Colonic mucosa (tissue), 4 donors: ENCODE measurements at regions not wholly inside any gene's neighbourhood (a gene's known extent, or its start where the extent isn't known, plus 50 kb on each side); places are given as distances from the start of the nearest gene placed in this dataset.

Source experiments
- DNase-seq: peaks from one replicate; pipeline ENCODE4 v3.0.0-alpha.2; 2020
- H3K27ac ChIP-seq: fragments of 200-600 bp; one replicate; pipeline ENCODE4 v1.8.0; 2021
- H3K27me3 ChIP-seq: fragments of 200-600 bp; one replicate; pipeline ENCODE4 v1.8.0; 2021
- H3K36me3 ChIP-seq: fragments of 200-600 bp; one replicate; pipeline ENCODE4 v1.8.0; 2021
- H3K4me1 ChIP-seq: fragments of 200-600 bp; one replicate; pipeline ENCODE4 v1.8.0; 2021; ENCODE audit warnings: mild to moderate bottlenecking
- H3K4me3 ChIP-seq: fragments of 200-600 bp; one replicate; pipeline ENCODE4 v1.8.0; 2021
- H3K9ac ChIP-seq, 2 donors: one replicate each; pipeline ENCODE4 v1.7.0; 2013; ENCODE audit warnings: control low read depth in 2 of 2, low read depth in 2 of 2, low read length in 2 of 2
- H3K9me3 ChIP-seq: fragments of 200-600 bp; one replicate; pipeline ENCODE4 v1.8.0; 2021
- CTCF ChIP-seq: fragments of 200-600 bp; IDR thresholded peaks from one replicate; pipeline ENCODE4 v1.8.0; 2022; ENCODE audit warnings: antibody characterized with exemption, mild to moderate bottlenecking
- intact Hi-C: fragments of 100-400 bp; cut with DNase I; formaldehyde crosslinking; loops from one replicate; pipeline ENCODE4 v1.14.1; 2022
- donor health status: healthy.
- donor health status: DM: no; HTN: no; CAD: no.
- donor health status: DM: no; HTN: no; CAD: no.

- no peaks in the 10 kb centered on the region for H3K4me1 ChIP-seq
- H3K4me3 ChIP-seq: no peak overlapping the region
- no peak for DNase-seq
- intact Hi-C loops: no loop called here
- TF ChIP-seq CTCF: no peak
- H3K9me3 ChIP-seq: no peaks in the 10 kb centered on the region
- H3K9ac ChIP-seq: no peak overlapping the region
- no peaks in the 10 kb centered on the region for H3K36me3 ChIP-seq
- no peak overlapping the region for H3K27ac ChIP-seq
- no peaks in the 10 kb centered on the region for H3K27me3 ChIP-seq
These were observed 280.0 kb downstream of the TMEM114 start for GRCh38 chr16:8310323-8310722.

- Histone ChIP-seq H3K4me3 (no peak overlapping the region), H3K9me3 (no peaks in the 10 kb centered on the region), H3K9ac (no peak overlapping the region), H3K4me1 (no peaks in the 10 kb centered on the region), H3K36me3 (no peaks in the 10 kb centered on the region), H3K27me3 (no peaks in the 10 kb centered on the region), H3K27ac (no peak overlapping the region)
- intact Hi-C loops: no loop called here
- no peak for TF ChIP-seq CTCF
- no peak for DNase-seq
These were observed 285.1 kb downstream of the TMEM114 start for GRCh38 chr16:8305201-8305600.

GRCh38 chr16:8299635-8300034 is 290.7 kb downstream of the TMEM114 start:
- H3K27ac ChIP-seq: no peak overlapping the region
- H3K36me3 ChIP-seq: no peaks in the 10 kb centered on the region
- H3K9me3 ChIP-seq: no peaks in the 10 kb centered on the region
- TF ChIP-seq CTCF: no peak
- DNase-seq: no peak
- no peaks in the 10 kb centered on the region for H3K4me1 ChIP-seq
- intact Hi-C loops: no loop called here
- no peak overlapping the region for H3K4me3 ChIP-seq
- no peaks in the 10 kb centered on the region for H3K27me3 ChIP-seq
- H3K9ac ChIP-seq: no peak overlapping the region

GRCh38 chr16:8295513-8296237 is 294.6 kb downstream of the TMEM114 start:
- Histone ChIP-seq H3K4me3 (no peak overlapping the region), H3K9ac (no peak overlapping the region), H3K9me3 (no peaks in the 10 kb centered on the region), H3K27ac (no peak overlapping the region), H3K36me3 (no peaks in the 10 kb centered on the region), H3K4me1 (no peaks in the 10 kb centered on the region), H3K27me3 (no peaks in the 10 kb centered on the region)
- intact Hi-C loops: no loop called here
- no peak for DNase-seq
- no peak for TF ChIP-seq CTCF

- no peak overlapping the region for H3K9ac ChIP-seq
- no peak for DNase-seq
- intact Hi-C loops: no loop called here
- no peak overlapping the region for H3K4me3 ChIP-seq
- H3K36me3 ChIP-seq: no peaks in the 10 kb centered on the region
- H3K4me1 ChIP-seq: no peaks in the 10 kb centered on the region
- no peaks in the 10 kb centered on the region for H3K27me3 ChIP-seq
- no peak overlapping the region for H3K27ac ChIP-seq
- no peaks in the 10 kb centered on the region for H3K9me3 ChIP-seq
- TF ChIP-seq CTCF: no peak
These were observed 296.9 kb downstream of the TMEM114 start for GRCh38 chr16:8293413-8293812.
